Liver (tissue), 8 donors: ENCODE measurements at regions not wholly inside any gene's neighbourhood (a gene's known extent, or its start where the extent isn't known, plus 50 kb on each side); places are given as distances from the start of the nearest gene placed in this dataset.

ENCODE experiments used
- DNase-seq: peaks from one replicate; pipeline ENCODE4 v3.0.0-alpha.2; 2017; ENCODE audit warnings: low spot score
- H3K27ac ChIP-seq, 2 donors: one replicate each; pipeline ENCODE4 v1.7.0; 2013; ENCODE audit warnings: inconsistent platforms in 2 of 2, low read length in 2 of 2, control low read depth in 1 of 2, low read depth in 1 of 2, mild to moderate bottlenecking in 1 of 2
- H3K27me3 ChIP-seq, 4 donors: one replicate each; pipeline versions ENCODE4 v1.6.1 to v1.7.0; 2013; ENCODE audit warnings: low read length in 3 of 4, inconsistent platforms in 1 of 4, mild to moderate bottlenecking in 1 of 4, moderate library complexity in 1 of 4; ENCODE audit not compliant: control insufficient read depth in 4 of 4, insufficient read depth in 4 of 4
- H3K36me3 ChIP-seq, 4 donors: one replicate each; pipeline versions ENCODE4 v1.6.1 to v1.7.0; 2013; ENCODE audit warnings: low read length in 3 of 4, mild to moderate bottlenecking in 3 of 4, low read depth in 1 of 4, moderate library complexity in 1 of 4; ENCODE audit not compliant: control insufficient read depth in 4 of 4, insufficient read depth in 3 of 4
- H3K4me1 ChIP-seq, 4 donors: one replicate each; pipeline versions ENCODE4 v1.6.1 to v1.7.0; 2013; ENCODE audit warnings: low read length in 3 of 4, mild to moderate bottlenecking in 3 of 4, moderate library complexity in 1 of 4; ENCODE audit not compliant: control insufficient read depth in 4 of 4, insufficient read depth in 4 of 4
- H3K4me3 ChIP-seq, 3 donors: one replicate each; pipeline versions ENCODE4 v1.6.1 to v1.7.0; 2013; ENCODE audit warnings: low read length in 3 of 3, control low read depth in 1 of 3, low read depth in 1 of 3, mild to moderate bottlenecking in 1 of 3
- H3K9ac ChIP-seq, 2 donors: one replicate each; pipeline ENCODE4 v1.7.0; 2013; ENCODE audit warnings: low read length in 2 of 2, mild to moderate bottlenecking in 2 of 2, moderate library complexity in 2 of 2, control low read depth in 1 of 2, low read depth in 1 of 2
- H3K9me3 ChIP-seq, 4 donors: one replicate each; pipeline versions ENCODE4 v1.6.1 to v1.7.0; 2013; ENCODE audit warnings: low read length in 3 of 4; ENCODE audit not compliant: control insufficient read depth in 4 of 4
- ATF3 ChIP-seq: IDR thresholded peaks from 2 replicates; pipeline ENCODE4 v1.6.1; 2016; ENCODE audit warnings: antibody characterized with exemption
- CTCF ChIP-seq: fragments of 150-350 bp; IDR thresholded peaks from 2 replicates; pipeline ENCODE4 v1.5.1; 2017; ENCODE audit warnings: improper control_type of control experiment, low read depth, low read length; ENCODE audit not compliant: missing input control
- EGR1 ChIP-seq, 2 donors: IDR thresholded peaks; 2 replicates each; pipeline ENCODE4 v1.6.1; 2016 to 2018; ENCODE audit warnings: antibody characterized with exemption in 2 of 2, low read depth in 2 of 2
- FOXA1 ChIP-seq: IDR thresholded peaks from 2 replicates; pipeline ENCODE4 v1.6.1; 2016; ENCODE audit warnings: antibody characterized with exemption
- FOXA2 ChIP-seq: IDR thresholded peaks from 2 replicates; pipeline ENCODE4 v1.6.1; 2016; ENCODE audit warnings: antibody characterized with exemption
- HNF4A ChIP-seq, 2 donors: conservative IDR thresholded peaks; 2 replicates each; pipeline ENCODE4 v1.6.1; 2016; ENCODE audit warnings: antibody characterized with exemption in 2 of 2, mild to moderate bottlenecking in 2 of 2
- HNF4G ChIP-seq: IDR thresholded peaks from 2 replicates; pipeline ENCODE4 v1.6.1; 2016; ENCODE audit warnings: antibody characterized with exemption
- JUND ChIP-seq, 2 donors: IDR thresholded peaks; 2 replicates each; pipeline ENCODE4 v1.6.1; 2016; ENCODE audit warnings: antibody characterized with exemption in 2 of 2
- MAX ChIP-seq: IDR thresholded peaks from 2 replicates; pipeline ENCODE4 v1.6.1; 2016; ENCODE audit warnings: antibody characterized with exemption
- NR2F2 ChIP-seq: IDR thresholded peaks from 2 replicates; pipeline ENCODE4 v1.6.1; 2016; ENCODE audit warnings: antibody characterized with exemption
- RAD21 ChIP-seq, 2 donors: IDR thresholded peaks; 2 replicates each; pipeline ENCODE4 v1.6.1; 2016; ENCODE audit warnings: antibody characterized with exemption in 2 of 2, mild to moderate bottlenecking in 2 of 2
- REST ChIP-seq: IDR thresholded peaks from 2 replicates; pipeline ENCODE4 v1.6.1; 2016; ENCODE audit warnings: antibody characterized with exemption, mild to moderate bottlenecking
- RXRA ChIP-seq, 2 donors: IDR thresholded peaks; 2 replicates each; pipeline ENCODE4 v1.6.1; 2017 to 2018; ENCODE audit warnings: antibody characterized with exemption in 2 of 2, mild to moderate bottlenecking in 1 of 2
- SP1 ChIP-seq: IDR thresholded peaks from 2 replicates; pipeline ENCODE4 v1.6.1; 2018; ENCODE audit warnings: antibody characterized with exemption, mild to moderate bottlenecking
- TAF1 ChIP-seq: conservative IDR thresholded peaks from 2 replicates; pipeline ENCODE4 v1.6.1; 2016; ENCODE audit warnings: antibody characterized with exemption, mild to moderate bottlenecking
- YY1 ChIP-seq: IDR thresholded peaks from 2 replicates; pipeline ENCODE4 v1.6.1; 2016; ENCODE audit warnings: antibody characterized with exemption, mild to moderate bottlenecking
- ZBTB33 ChIP-seq: IDR thresholded peaks from 2 replicates; pipeline ENCODE4 v1.6.1; 2016; ENCODE audit warnings: antibody characterized with exemption
- WGBS: extraction: QIAGEN DNeasy Blood & Tissue Kit; methylation state at CpG from one replicate; pipeline ENCODE4 v1.1.7; 2013; 5-methylcytosine and 5-hydroxymethylcytosine counted together
- donor health status: healthy.
- donor health status: healthy.
- donor health status: healthy.
- donor health status: healthy.
- donor health status: healthy.

GRCh38 chr1:42017730-42018129 lies 99.0 kb upstream of the HIVEP3 start:
- Histone ChIP-seq H3K4me3 (no peak overlapping the region), H3K36me3 (no peaks in the 10 kb centered on the region), H3K27me3 (no peaks in the 10 kb centered on the region), H3K9me3 (peaks cover 0 to 2% (median 0%) of the 10 kb centered on the region in 4 donors), H3K4me1 (no peaks in the 10 kb centered on the region), H3K9ac (no peak overlapping the region), H3K27ac (no peak overlapping the region)
- DNase-seq = no peak
- WGBS = 94% methylated on average over 3 of the region's 3 CpGs
- no peak for TF ChIP-seq REST
- TF ChIP-seq SP1 = no peak
- TF ChIP-seq RAD21 (IDR thresholded peaks at IDR 0.05) = no peak
- no peak for TF ChIP-seq HNF4G
- no peak for TF ChIP-seq FOXA2

GRCh38 chr1:42017259-42017658 lies 98.5 kb upstream of the HIVEP3 start:
- Histone ChIP-seq H3K36me3 (no peaks in the 10 kb centered on the region), H3K9me3 (peaks cover 0 to 2% (median 0%) of the 10 kb centered on the region in 4 donors), H3K27me3 (no peaks in the 10 kb centered on the region), H3K27ac (no peak overlapping the region), H3K9ac (no peak overlapping the region), H3K4me1 (no peaks in the 10 kb centered on the region), H3K4me3 (no peak overlapping the region)
- WGBS = 95% methylated on average over 2 of the region's 2 CpGs
- TF ChIP-seq CTCF (no peak), HNF4A (conservative IDR thresholded peaks at IDR 0.05) (no peak), JUND (IDR thresholded peaks at IDR 0.05) (no peak), ATF3 (no peak), REST (no peak), YY1 (no peak), TAF1 (no peak), FOXA1 (no peak), EGR1 (IDR thresholded peaks at IDR 0.05; ENCODE audit: low read depth in 2 of 2) (no peak), RXRA (IDR thresholded peaks at IDR 0.05) (no peak), MAX (no peak), FOXA2 (no peak), ZBTB33 (no peak), NR2F2 (no peak), SP1 (no peak)
- no peak for DNase-seq
